Neural crest cell (in vitro differentiated cells): ENCODE measurements at regions not wholly inside any gene's neighbourhood (a gene's known extent, or its start where the extent isn't known, plus 50 kb on each side); places are given as distances from the start of the nearest gene placed in this dataset.
A peak's percentile ranks its signal among the peaks of the same experiment; 100 is the strongest.

Experiments
- DNase-seq: peaks from one replicate; pipeline ENCODE4 v3.0.0; 2021; ENCODE audit warnings: low read depth, mixed read lengths, low spot score
- H3K27ac Mint-ChIP-seq: one replicate; pipeline ENCODE4 v1.8.0; 2021; ENCODE audit warnings: mild to moderate bottlenecking, mixed read lengths; ENCODE audit not compliant: unreplicated experiment
- H3K27me3 Mint-ChIP-seq: 2 replicates; pipeline ENCODE4 v1.8.0; 2021; ENCODE audit warnings: low read depth, mild to moderate bottlenecking, mixed read lengths
- H3K36me3 Mint-ChIP-seq: 2 replicates; pipeline ENCODE4 v1.8.0; 2021; ENCODE audit warnings: low read depth, mild to moderate bottlenecking, mixed read lengths
- H3K4me1 Mint-ChIP-seq: 2 replicates; pipeline ENCODE4 v1.8.0; 2021; ENCODE audit warnings: mixed read lengths
- H3K4me3 Mint-ChIP-seq: one replicate; pipeline ENCODE4 v1.8.0; 2021; ENCODE audit warnings: mild to moderate bottlenecking, mixed read lengths
- H3K9me3 Mint-ChIP-seq: 2 replicates; pipeline ENCODE4 v1.8.0; 2021; ENCODE audit warnings: mixed read lengths
- CTCF ChIP-seq: fragments of 200-600 bp; sonication (generic); conservative IDR thresholded peaks from 2 replicates; pipeline ENCODE4 v1.5.0; 2021; ENCODE audit warnings: antibody characterized with exemption, mild to moderate bottlenecking

GRCh38 chr5:124662181-124662781 is 84.2 kb downstream of the ZNF608 start:
- H3K4me3 Mint-ChIP-seq = peak overlapping the region; percentile 82
- no peak for DNase-seq
- no peak for TF ChIP-seq CTCF
- H3K27ac Mint-ChIP-seq = peak overlapping the region; percentile 72
- H3K9me3 Mint-ChIP-seq = no peaks in the 10 kb centered on the region
- no peaks in the 10 kb centered on the region for H3K36me3 Mint-ChIP-seq
- H3K27me3 Mint-ChIP-seq = no peaks in the 10 kb centered on the region
- H3K4me1 Mint-ChIP-seq = peaks cover 87% of the 10 kb centered on the region

GRCh38 chr5:124661317-124662141 is 84.9 kb downstream of the ZNF608 start:
- Mint-ChIP-seq H3K9me3 (no peaks in the 10 kb centered on the region), H3K27ac (peak overlapping the region; percentile 72), H3K4me1 (peaks cover 82% of the 10 kb centered on the region), H3K27me3 (no peaks in the 10 kb centered on the region), H3K36me3 (no peaks in the 10 kb centered on the region), H3K4me3 (peak overlapping the region; percentile 82)
- no peak for DNase-seq
- TF ChIP-seq CTCF = no peak

- DNase-seq = no peak
- no peaks in the 10 kb centered on the region for H3K27me3 Mint-ChIP-seq
- H3K36me3 Mint-ChIP-seq = no peaks in the 10 kb centered on the region
- H3K4me1 Mint-ChIP-seq = peaks cover 71% of the 10 kb centered on the region
- no peaks in the 10 kb centered on the region for H3K9me3 Mint-ChIP-seq
- H3K4me3 Mint-ChIP-seq = peak overlapping the region; percentile 82
- TF ChIP-seq CTCF = no peak
- H3K27ac Mint-ChIP-seq = peak overlapping the region; percentile 54
These were observed 86.0 kb downstream of the ZNF608 start for GRCh38 chr5:124660229-124661093.

- H3K27ac Mint-ChIP-seq = no peak overlapping the region
- peak overlapping the region; percentile 82 for H3K4me3 Mint-ChIP-seq
- H3K9me3 Mint-ChIP-seq = no peaks in the 10 kb centered on the region
- peaks cover 71% of the 10 kb centered on the region for H3K4me1 Mint-ChIP-seq
- H3K27me3 Mint-ChIP-seq = no peaks in the 10 kb centered on the region
- no peak for DNase-seq
- no peaks in the 10 kb centered on the region for H3K36me3 Mint-ChIP-seq
- TF ChIP-seq CTCF = no peak
These were observed 86.6 kb downstream of the ZNF608 start for GRCh38 chr5:124659798-124660197.

GRCh38 chr5:124658867-124659557 is 87.4 kb downstream of the ZNF608 start:
- H3K9me3 Mint-ChIP-seq = no peaks in the 10 kb centered on the region
- peaks cover 65% of the 10 kb centered on the region for H3K4me1 Mint-ChIP-seq
- H3K27ac Mint-ChIP-seq = peak overlapping the region; percentile 38
- no peaks in the 10 kb centered on the region for H3K27me3 Mint-ChIP-seq
- H3K4me3 Mint-ChIP-seq = peak overlapping the region; percentile 48
- no peak for TF ChIP-seq CTCF
- no peak for DNase-seq
- no peaks in the 10 kb centered on the region for H3K36me3 Mint-ChIP-seq
